D341Med (cell line): ENCODE measurements at regions not wholly inside any gene's neighbourhood (a gene's known extent, or its start where the extent isn't known, plus 50 kb on each side); places are given as distances from the start of the nearest gene placed in this dataset.
A peak's percentile ranks its signal among the peaks of the same experiment; 100 is the strongest.

Experiments used
- DNase-seq: peaks from one replicate; pipeline ENCODE4 v3.0.0; 2012; ENCODE audit warnings: low spot score

- no peak for DNase-seq
Observed at GRCh38 chr2:5751873-5752482, 59.8 kb downstream of the SOX11 start.

GRCh38 chr2:5756272-5756671, 64.1 kb downstream of the SOX11 start:
- DNase-seq = no peak

GRCh38 chr2:5758346-5758745, 66.2 kb downstream of the SOX11 start:
- no peak for DNase-seq

GRCh38 chr2:5759949-5760348, 67.8 kb downstream of the SOX11 start:
- no peak for DNase-seq

- no peak for DNase-seq
Observed at GRCh38 chr2:5763531-5763930, 71.3 kb downstream of the SOX11 start.

GRCh38 chr2:5764041-5764440, 71.9 kb downstream of the SOX11 start:
- no peak for DNase-seq

GRCh38 chr2:5766056-5766455, 73.9 kb downstream of the SOX11 start:
- no peak for DNase-seq

GRCh38 chr2:5766561-5766960, 74.4 kb downstream of the SOX11 start:
- no peak for DNase-seq

GRCh38 chr2:5777131-5777535, 84.9 kb downstream of the SOX11 start:
- DNase-seq = no peak

- DNase-seq = no peak
Observed at GRCh38 chr2:5781679-5782078, 89.5 kb downstream of the SOX11 start.

GRCh38 chr2:5782103-5782502, 89.9 kb downstream of the SOX11 start:
- DNase-seq = no peak

- no peak for DNase-seq
Observed at GRCh38 chr2:5788447-5788846, 96.3 kb downstream of the SOX11 start.

- no peak for DNase-seq
Observed at GRCh38 chr2:5791371-5791770, 99.2 kb downstream of the SOX11 start.

GRCh38 chr2:5794012-5794411, 101.8 kb downstream of the SOX11 start:
- DNase-seq = no peak

- peak; percentile 43 for DNase-seq
Observed at GRCh38 chr2:5798084-5798483, 105.9 kb downstream of the SOX11 start.

GRCh38 chr2:5799348-5799747, 107.2 kb downstream of the SOX11 start:
- no peak for DNase-seq

- DNase-seq = no peak
Observed at GRCh38 chr2:5803547-5803946, 111.4 kb downstream of the SOX11 start.

GRCh38 chr2:5818961-5819600, 126.9 kb downstream of the SOX11 start:
- DNase-seq = no peak

- DNase-seq = no peak
Observed at GRCh38 chr2:5824126-5824525, 131.9 kb downstream of the SOX11 start.

- no peak for DNase-seq
Observed at GRCh38 chr2:5825686-5826085, 133.5 kb downstream of the SOX11 start.

- peak; percentile 36 for DNase-seq
Observed at GRCh38 chr2:5826979-5827655, 134.9 kb downstream of the SOX11 start.

GRCh38 chr2:5834501-5834900, 142.3 kb downstream of the SOX11 start:
- DNase-seq = no peak

- no peak for DNase-seq
Observed at GRCh38 chr2:5839550-5839949, 147.4 kb downstream of the SOX11 start.

GRCh38 chr2:5841126-5841525, 148.9 kb downstream of the SOX11 start:
- DNase-seq = no peak
